GM21390 (cell line): ENCODE measurements at regions not wholly inside any gene's neighbourhood (a gene's known extent, or its start where the extent isn't known, plus 50 kb on each side); places are given as distances from the start of the nearest gene placed in this dataset.

Experiments used
- ATAC-seq: cut with Tn5 transposase; IDR thresholded peaks from one replicate; pipeline ENCODE4 v1.9.1; 2021; ENCODE audit not compliant: unreplicated experiment

DNA sequence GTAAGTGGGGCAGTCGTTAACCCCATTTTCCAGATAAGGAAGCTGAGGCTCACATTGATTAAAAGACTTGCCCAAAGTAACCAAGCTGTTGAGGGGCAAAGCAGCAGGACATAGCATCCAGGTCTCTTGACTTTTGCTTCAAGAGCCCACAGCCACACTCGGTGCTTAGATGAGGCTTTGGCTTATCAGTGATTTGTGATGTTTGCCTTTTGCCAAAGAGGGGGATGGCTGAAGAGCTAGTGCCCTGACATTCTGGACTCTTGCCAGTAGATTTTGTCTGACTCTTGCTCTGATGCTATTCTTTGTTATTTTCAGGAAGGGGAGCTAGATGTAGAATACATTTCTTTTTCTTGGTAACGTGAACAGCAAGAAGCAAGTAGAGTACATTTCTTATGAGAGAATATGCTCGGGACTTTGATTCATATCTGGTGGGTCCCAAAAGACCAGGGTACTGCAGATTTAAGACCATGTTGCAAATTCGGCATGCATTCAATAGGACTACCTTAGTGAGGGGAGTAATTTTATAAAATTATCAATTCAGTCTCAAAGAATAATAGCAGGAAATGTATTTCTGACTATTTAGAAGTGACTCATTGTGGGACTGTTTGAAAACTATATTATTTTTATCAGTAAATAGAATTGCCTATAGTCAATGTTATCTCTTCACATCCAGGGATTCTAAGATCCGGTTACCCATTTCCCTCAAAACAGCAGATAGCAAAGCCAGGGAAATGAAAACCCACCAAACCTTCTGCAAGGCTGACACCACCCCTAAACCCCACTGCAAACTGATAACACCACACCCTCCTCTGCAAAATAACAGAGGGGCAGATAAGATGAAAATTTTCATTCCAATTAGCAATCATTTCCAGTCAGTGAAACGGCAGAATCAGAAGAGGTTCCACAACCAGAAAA, 180.0 kb upstream of the BMPER start:
- ATAC-seq = no peak

DNA sequence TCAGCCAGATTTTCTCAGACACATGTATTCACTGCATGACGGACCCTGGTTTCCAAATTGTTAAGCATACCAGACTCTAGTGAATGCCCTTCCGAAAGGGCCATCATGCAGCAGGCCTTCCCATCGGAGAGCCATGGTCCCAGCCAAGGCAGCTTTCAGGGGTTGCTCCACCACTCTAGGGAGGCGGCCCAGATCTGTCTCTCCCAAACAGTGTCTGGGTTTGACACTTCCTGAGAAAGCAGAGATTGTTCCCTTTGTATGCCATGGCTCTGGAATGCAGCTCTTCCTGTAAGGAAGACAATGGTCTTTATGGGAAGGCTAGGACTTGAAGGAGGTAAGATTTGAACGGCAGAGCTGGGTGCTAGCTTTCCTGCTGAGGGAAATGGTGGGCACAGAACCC, 178.8 kb upstream of the BMPER start:
- ATAC-seq = no peak

DNA sequence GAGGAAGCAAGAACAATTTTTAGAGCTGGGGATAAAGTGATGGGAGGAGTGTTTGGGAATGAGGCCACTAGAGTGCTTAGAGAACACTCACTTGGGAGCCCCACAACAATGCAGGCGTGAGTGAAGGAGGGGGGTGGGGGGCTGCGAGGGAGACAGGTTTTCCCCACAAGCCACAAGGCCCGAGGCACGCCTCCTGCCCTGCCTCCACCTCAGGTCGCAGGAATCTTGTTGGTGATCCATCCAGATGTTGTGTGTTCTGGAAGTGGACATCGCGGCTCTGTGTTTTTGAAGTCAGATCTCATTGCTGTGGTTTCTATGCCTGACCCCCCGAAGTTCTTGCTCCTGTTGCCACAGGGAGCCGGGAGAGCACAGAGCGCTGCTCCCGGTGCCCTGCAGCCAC, 178.0 kb upstream of the BMPER start:
- no peak for ATAC-seq

DNA sequence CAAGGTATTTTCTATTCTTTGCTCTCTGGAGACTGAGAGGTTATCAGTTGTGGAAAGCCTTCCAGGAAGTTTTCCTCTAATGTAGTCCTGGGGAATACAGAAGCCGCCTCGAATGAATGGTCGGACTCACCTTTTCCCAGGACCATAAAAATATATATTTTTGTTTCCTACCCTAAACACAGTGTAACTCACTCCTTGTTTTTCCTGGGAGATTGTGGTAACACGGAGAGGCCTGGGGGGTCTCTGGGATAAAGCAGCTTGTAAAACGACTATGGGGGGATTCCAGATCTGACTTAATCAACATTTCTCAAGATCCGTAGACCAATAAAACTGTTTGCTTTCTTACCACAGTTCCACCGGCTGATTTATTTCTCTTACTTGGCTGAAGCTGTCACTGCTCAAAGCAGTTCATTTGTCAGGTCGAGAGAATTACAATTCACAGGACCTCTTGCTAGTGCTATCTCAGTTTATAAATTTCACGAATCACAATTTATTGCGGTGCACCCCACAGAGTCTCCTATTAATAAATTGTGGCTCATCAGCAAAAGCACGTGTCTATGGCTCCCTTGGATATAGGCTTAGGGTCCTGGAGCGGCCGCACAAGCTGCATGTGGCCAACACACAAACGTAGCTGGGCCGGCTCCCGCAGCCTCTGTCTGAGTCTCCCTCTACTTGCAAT, 176.3 kb upstream of the BMPER start:
- no peak for ATAC-seq

DNA sequence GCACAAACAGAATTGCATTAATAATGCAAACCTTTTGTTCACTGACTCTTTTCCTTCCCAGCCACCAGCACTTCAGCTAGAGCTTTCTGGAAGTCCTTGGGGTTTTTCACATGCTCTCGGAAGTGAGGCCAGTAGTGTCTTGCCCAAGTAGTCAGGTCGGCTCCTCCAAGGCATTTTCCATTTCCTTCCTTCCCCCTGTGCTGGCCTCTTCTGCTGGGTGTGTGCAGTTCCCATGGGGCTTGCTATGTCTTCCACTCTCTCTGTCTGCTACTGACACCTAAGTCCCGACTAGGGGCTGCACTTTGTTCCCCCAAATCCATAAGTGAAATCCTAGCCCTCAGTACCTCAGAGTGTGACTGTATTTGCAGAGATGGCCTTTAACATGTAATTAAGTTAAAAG, 175.6 kb upstream of the BMPER start:
- ATAC-seq = no peak

DNA sequence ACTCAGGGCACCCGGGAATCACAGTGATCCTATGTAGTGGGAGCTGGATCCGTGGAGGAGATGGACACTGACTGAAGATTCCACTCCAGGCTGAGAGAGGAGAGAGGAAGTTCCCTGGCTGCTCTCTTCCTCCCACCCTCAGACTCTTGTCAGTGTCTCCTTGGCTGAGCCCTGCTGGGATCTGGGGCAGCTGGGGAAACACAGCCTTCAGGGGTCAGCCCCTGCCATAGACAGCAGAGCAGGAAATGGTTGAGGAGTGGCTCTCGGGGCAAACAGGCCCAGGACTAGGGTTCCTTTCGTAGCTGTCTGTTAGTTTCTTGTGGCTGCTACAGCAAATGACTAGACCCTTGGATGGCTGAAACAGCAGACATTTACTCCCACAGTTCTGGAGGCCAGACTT, 174.4 kb upstream of the BMPER start:
- no peak for ATAC-seq

GRCh38 chr7:33731912-33732311, 173.4 kb upstream of the BMPER start:
- ATAC-seq = no peak

DNA sequence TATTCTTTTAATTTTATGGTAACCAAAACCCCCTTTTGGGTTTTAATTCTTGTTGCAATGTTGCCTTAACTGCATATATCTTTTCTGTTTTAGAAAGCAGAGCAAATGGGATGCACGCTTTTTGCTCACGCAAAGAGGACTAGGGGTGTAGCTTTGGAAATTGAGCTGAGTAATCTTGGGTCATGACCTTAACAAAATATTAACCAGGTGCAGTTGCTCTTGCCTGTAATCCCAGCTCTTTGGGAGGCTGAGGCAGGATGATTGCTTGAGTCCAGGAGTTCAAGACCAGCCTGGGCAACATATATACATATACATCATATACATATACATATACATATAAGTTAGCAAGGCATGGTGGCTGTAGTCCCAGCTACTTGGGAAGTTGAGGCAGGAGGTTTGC, 172.9 kb upstream of the BMPER start:
- ATAC-seq = no peak

DNA sequence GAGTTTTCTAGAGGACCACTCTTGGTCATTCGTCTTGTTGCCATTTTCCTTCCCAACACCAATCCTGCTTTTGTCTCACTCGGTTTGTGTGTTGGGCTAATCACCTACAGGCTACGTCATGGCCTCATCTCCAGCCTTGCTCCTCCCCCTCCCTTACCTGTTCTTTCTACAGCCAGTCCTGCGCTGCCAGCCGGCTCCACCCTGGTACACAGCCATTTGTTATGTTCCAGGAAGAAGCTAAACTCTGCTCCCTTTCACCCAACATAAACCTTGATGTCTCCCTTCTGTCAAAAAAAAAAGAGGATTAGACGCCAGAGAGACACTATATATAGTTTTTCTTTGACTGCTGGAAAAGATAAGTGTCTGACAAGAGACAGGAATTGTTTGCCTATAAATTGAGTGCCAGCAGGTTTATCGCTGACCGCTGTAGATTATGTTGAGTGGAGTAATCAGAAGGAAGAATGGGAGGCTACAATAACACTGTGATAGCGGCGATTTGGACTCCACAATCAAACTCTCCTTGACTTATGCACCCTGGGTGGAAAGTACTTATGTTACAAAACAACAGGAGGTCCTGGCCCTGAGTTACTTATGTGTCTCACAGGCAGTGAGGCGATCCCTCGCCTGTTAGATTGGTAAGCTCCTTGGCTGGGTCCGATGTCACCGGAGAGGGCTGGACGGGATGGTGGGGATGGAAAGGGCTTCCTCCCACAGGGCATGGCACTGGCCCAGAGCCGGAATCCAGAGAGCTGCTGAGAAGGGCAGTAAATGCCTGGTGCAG, 171.3 kb upstream of the BMPER start:
- no peak for ATAC-seq

- ATAC-seq = no peak
Measured at GRCh38 chr7:33735403-33735802, 169.9 kb upstream of the BMPER start.

- no peak for ATAC-seq
Measured at GRCh38 chr7:33736521-33737221, 168.7 kb upstream of the BMPER start.

DNA sequence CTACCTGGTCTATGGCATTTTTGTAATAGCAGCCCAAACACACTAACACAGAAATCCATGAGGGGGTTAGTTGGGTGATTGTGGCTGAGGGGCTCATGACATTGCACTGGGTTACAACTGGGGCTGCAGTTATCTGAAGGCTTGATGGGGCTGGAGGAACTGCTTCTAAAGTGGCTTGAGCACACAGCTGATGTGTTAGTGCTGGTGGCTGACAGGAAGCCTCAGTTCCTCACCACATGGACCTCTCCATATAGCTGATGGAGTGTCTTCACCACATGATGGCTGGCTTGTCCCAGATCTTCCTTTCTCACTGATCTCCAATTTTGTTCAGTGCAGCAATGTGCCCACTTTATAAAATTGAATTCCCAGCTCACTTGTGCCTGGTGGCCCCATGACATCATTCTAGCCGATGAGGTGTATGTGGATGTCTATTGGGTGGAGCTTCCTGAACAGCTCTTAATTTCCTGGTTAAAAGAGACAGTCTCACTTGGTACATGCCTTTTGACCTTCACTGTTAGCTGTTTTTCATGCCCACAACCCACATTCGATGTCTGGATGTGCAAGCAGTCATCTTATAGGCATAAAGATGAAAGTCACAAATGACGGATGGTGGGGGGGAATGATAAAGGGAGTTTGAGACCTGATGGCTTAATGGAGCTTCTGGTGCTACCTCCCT, 166.9 kb upstream of the BMPER start:
- no peak for ATAC-seq

DNA sequence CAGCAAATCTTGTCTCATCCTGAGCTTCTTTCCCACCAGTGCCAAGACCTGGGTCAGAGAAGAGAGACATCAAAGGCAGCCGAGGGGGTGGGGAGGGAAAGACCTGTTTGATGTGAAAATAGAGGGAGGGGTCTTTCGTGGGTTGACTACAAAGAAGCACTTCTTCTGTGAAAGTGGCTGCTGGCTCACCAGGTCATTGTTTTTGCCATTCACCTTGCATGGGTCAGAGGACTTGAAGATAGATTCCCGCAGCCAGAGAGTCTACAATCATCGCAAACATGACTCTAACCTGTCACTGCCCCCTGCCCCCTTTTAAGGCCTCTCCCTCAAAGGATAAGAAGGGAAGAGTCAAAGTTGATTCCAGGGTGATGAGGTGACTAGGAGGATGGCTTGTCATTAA, 166.1 kb upstream of the BMPER start:
- ATAC-seq = no peak

DNA sequence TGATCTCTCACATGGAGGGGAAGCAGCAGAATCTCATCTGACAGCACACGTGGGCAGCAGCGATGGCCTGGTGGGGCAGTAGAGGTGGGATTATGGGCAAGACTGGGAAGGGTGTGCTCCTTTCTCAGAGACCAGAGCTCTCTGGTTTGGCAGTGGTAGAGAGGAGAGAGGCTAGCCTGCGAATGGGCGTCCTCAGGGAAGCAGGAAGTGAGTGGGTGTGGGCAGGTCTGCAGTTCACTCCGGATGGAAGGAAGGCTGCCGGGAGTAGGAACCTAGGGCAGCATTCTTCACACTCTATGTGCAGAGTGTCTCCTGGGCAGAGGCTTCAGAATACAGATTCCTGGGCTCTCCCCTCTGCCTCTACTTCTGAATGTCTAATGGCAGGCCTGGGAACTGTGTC, 162.8 kb upstream of the BMPER start:
- ATAC-seq = no peak

GRCh38 chr7:33742999-33743587, 162.2 kb upstream of the BMPER start:
- no peak for ATAC-seq

DNA sequence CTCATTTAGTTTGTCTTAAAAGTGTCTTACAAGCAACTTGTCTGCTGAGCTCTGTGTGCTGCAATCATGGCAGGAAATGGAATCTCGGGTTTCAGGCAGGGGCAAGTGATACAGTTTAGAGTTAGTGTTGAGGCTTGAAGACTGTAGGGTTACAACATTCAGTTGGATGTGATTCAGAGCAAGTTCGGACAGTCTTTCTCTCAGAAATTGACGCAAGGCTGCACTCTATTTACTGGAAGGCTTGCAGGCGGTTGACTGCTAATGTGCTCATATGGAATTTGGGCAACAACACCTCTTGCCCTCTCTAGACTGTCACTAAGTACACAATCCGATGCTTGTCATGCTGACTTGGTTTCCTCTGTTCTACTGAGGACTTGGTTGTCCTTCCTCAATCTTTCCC, 161.7 kb upstream of the BMPER start:
- no peak for ATAC-seq

DNA sequence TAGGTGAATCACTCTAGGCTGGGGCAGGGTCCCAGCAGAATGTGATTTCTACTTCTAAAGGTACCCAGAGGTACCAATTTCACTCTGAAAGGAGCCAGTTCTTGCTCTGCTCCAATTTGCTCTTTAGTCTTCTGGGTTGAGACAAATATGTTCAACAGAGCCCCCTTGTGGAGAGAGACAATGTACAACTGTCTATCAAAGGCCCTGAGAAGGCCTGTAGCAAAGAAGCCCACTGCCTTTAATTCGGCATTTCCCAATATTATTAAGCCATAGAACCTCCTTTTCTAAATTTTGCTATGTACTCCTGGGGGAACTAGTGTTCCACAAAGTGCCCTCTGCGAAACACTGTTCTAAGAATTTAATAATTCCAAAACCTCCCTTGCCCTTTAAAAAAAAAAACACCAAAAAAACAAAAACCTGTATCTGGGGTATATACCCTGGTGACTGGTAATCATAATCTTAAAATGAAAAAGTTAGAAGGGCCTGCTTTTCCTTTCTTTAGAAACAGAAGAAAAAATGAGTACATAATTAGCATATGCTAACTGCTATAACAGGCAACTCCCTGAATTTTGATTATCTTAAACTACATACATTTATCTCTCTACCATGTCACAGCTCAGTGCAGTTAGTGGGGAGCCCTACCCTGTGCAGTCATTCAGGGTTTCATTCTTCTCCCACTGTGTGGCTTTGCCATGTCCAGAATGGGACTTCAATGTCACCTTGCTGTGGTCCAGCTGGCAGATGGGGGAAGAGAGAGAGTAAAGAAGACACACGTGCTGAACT, 160.9 kb upstream of the BMPER start:
- no peak for ATAC-seq

- ATAC-seq = no peak
Measured at GRCh38 chr7:33745934-33746333, 159.4 kb upstream of the BMPER start.

DNA sequence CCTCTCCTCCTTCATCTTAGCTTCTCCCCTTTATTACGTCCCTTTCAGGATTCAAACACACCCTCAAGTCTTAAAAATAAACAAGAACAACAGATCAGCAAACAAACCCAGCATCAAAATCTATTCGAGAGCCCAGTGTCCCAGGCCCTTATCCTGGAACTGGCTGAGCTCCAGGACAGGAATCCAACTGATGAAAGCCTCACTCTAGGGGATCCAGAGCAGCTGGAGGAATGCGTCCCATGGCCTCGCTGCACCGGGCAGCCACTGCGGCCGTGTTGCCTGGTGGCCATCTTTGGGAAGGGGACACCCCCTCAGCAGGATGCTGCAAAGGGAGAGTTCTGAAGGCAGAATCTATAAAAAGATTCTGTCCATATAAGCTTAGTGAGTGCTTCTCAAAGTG, 156.5 kb upstream of the BMPER start:
- no peak for ATAC-seq
